T-helper 2 cell treated with Interferon-gamma antibody and Interleukin-4, amounts not matched to agents 100 ng/mL and 5 ng/mL, for 36 hours (primary cell): ENCODE measurements at regions not wholly inside any gene's neighbourhood (a gene's known extent, or its start where the extent isn't known, plus 50 kb on each side); places are given as distances from the start of the nearest gene placed in this dataset.

Source experiments
- intact Hi-C: fragments of 100-400 bp; cut with micrococcal nuclease; formaldehyde crosslinking; loops from one replicate; pipeline ENCODE4 v1.15.1; 2023

- intact Hi-C loops, result no loop called here
Observed at GRCh38 chr20:18971121-18971520, 157.5 kb downstream of the SCP2D1 start.

- intact Hi-C loops, result no loop called here
Observed at GRCh38 chr20:18971574-18971973, 158.0 kb downstream of the SCP2D1 start.

- intact Hi-C loops, result no loop called here
Observed at GRCh38 chr20:18972251-18972876, 158.8 kb downstream of the SCP2D1 start.

GRCh38 chr20:18973529-18974173 lies 160.1 kb downstream of the SCP2D1 start:
- intact Hi-C loops, result no loop called here

GRCh38 chr20:18974660-18975059 lies 161.1 kb downstream of the SCP2D1 start:
- intact Hi-C loops, result no loop called here

GRCh38 chr20:18977441-18977840 lies 163.9 kb downstream of the SCP2D1 start:
- intact Hi-C loops, result no loop called here

- intact Hi-C loops, result no loop called here
Observed at GRCh38 chr20:18978311-18978710, 164.7 kb downstream of the SCP2D1 start.

GRCh38 chr20:18979132-18979531 lies 165.5 kb downstream of the SCP2D1 start:
- intact Hi-C loops, result no loop called here

- intact Hi-C loops, result no loop called here
Observed at GRCh38 chr20:18981962-18982539, 168.5 kb downstream of the SCP2D1 start.

GRCh38 chr20:18983796-18984195 lies 170.2 kb downstream of the SCP2D1 start:
- intact Hi-C loops, result no loop called here

- intact Hi-C loops, result no loop called here
Observed at GRCh38 chr20:18984238-18985200, 170.9 kb downstream of the SCP2D1 start.

- intact Hi-C loops, result no loop called here
Observed at GRCh38 chr20:18985551-18985950, 172.0 kb downstream of the SCP2D1 start.

GRCh38 chr20:18986146-18986830 lies 172.7 kb downstream of the SCP2D1 start:
- intact Hi-C loops, result no loop called here

- intact Hi-C loops, result no loop called here
Observed at GRCh38 chr20:18986895-18987580, 173.5 kb downstream of the SCP2D1 start.

- intact Hi-C loops, result no loop called here
Observed at GRCh38 chr20:18987781-18988360, 174.3 kb downstream of the SCP2D1 start.

GRCh38 chr20:18988701-18989100 lies 175.1 kb downstream of the SCP2D1 start:
- intact Hi-C loops, result no loop called here

- intact Hi-C loops, result no loop called here
Observed at GRCh38 chr20:18989736-18990474, 176.3 kb downstream of the SCP2D1 start.

- intact Hi-C loops, result no loop called here
Observed at GRCh38 chr20:18991012-18991411, 177.4 kb downstream of the SCP2D1 start.

- intact Hi-C loops, result no loop called here
Observed at GRCh38 chr20:18992418-18992817, 178.8 kb downstream of the SCP2D1 start.
